ENCODE measurements at regions not wholly inside any gene's neighbourhood (a gene's known extent, or its start where the extent isn't known, plus 50 kb on each side); places are given as distances from the start of the nearest gene placed in this dataset.

DNA sequence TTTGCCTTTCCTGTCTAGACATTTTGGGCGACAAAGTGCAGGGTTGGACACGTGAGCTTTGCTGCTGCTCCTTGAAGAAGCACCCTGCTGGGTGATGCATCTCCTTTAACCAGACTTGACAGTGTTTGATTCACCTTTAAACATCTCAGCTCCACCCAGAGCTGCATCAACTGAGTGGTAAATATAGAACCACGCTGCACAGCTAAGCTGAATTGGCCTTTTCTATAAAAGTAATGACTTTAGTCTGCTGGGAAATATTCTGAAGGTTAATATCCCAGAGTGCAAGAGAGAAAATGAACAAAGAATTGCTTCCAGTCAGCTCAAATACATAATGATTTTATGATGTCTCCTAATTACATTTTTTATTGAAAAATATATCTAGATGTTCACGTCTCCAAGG is 264.3 kb upstream of the ADCY2 start:
- H3K4me3 ChIP-seq, result no peak overlapping the region
- H3K9me3 ChIP-seq, result no peaks in the 10 kb centered on the region
- ChIA-PET CTCF (interaction anchor here (0.6 kb wide), 1 partner anchor 56 kb away, joined by 3 read pairs; no protein-coding TSS in a partner anchor), POLR2A (no interaction called here)
- TF ChIP-seq, protein P1, sequence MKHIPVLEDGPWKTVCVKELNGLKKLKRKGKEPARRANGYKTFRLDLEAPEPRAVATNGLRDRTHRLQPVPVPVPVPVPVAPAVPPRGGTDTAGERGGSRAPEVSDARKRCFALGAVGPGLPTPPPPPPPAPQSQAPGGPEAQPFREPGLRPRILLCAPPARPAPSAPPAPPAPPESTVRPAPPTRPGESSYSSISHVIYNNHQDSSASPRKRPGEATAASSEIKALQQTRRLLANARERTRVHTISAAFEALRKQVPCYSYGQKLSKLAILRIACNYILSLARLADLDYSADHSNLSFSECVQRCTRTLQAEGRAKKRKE (CRISPR knock-in tag; IDR thresholded peaks at IDR 0.05; ENCODE audit: low read depth), result no peak
- TF ChIP-seq EP300 (IDR thresholded peaks at IDR 0.05), result no peak
- no peak for TF ChIP-seq SREBF2 (IDR thresholded peaks at IDR 0.05)
- no peak for TF ChIP-seq KDM5A (IDR thresholded peaks at IDR 0.05)
- no peak for TF ChIP-seq MAZ (IDR thresholded peaks at IDR 0.05; ENCODE audit: borderline replicate concordance, low read depth, low read length)
- TF ChIP-seq, protein P2, sequence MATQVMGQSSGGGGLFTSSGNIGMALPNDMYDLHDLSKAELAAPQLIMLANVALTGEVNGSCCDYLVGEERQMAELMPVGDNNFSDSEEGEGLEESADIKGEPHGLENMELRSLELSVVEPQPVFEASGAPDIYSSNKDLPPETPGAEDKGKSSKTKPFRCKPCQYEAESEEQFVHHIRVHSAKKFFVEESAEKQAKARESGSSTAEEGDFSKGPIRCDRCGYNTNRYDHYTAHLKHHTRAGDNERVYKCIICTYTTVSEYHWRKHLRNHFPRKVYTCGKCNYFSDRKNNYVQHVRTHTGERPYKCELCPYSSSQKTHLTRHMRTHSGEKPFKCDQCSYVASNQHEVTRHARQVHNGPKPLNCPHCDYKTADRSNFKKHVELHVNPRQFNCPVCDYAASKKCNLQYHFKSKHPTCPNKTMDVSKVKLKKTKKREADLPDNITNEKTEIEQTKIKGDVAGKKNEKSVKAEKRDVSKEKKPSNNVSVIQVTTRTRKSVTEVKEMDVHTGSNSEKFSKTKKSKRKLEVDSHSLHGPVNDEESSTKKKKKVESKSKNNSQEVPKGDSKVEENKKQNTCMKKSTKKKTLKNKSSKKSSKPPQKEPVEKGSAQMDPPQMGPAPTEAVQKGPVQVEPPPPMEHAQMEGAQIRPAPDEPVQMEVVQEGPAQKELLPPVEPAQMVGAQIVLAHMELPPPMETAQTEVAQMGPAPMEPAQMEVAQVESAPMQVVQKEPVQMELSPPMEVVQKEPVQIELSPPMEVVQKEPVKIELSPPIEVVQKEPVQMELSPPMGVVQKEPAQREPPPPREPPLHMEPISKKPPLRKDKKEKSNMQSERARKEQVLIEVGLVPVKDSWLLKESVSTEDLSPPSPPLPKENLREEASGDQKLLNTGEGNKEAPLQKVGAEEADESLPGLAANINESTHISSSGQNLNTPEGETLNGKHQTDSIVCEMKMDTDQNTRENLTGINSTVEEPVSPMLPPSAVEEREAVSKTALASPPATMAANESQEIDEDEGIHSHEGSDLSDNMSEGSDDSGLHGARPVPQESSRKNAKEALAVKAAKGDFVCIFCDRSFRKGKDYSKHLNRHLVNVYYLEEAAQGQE (IDR thresholded peaks at IDR 0.05), result no peak
- TF ChIP-seq ZFP36 (IDR thresholded peaks at IDR 0.05; ENCODE audit: borderline replicate concordance, partially characterized antibody), result no peak
- TF ChIP-seq HOXB5 (CRISPR knock-in tag; IDR thresholded peaks at IDR 0.05), result no peak
- H3K27ac ChIP-seq, result no peak overlapping the region
- no peak for FAIRE-seq
- no peaks in the 10 kb centered on the region for H3K4me1 ChIP-seq
- no peak for DNase-seq (ENCODE audit: low read depth in 1 of 2, low spot score in 1 of 2)
- WGBS (ENCODE audit: missing lambda C conversion rate), result 2% methylated on average over 4 of the region's 4 CpGs
- ATAC-seq, result no peak
- H3K4me2 ChIP-seq, result no peak overlapping the region

DNA sequence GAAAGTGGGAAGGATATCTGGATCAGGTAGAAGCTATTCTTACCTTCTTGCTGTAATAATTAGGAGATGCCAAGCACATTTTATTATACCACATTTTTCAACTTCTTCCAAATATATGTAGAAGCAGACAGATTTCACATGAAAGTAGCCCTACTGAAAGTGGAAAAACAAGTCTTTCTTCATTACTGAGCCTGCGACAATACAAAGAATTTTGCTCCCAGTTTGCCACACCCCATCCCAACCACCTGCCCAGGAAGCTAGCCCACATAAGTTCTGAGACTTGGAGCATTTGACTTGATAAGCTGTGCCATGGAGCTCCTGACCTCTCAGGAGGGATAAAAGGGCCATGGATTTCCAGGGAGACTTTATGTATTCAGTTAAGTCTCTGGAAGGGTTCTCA is 249.1 kb upstream of the ADCY2 start:
- DNase-seq (ENCODE audit: low read depth in 1 of 2, low spot score in 1 of 2), result no peak
- ChIA-PET POLR2A (no interaction called here), CTCF (interaction anchor here (1.0 kb wide), 1 partner anchor 381 kb away, joined by 3 read pairs; no protein-coding TSS in a partner anchor)
- Histone ChIP-seq H3K4me3 (no peak overlapping the region), H3K9me3 (no peaks in the 10 kb centered on the region), H3K4me1 (no peaks in the 10 kb centered on the region), H3K4me2 (no peak overlapping the region), H3K27ac (no peak overlapping the region)
- ATAC-seq, result no peak
- 4% methylated on average over 1 of the region's 1 CpG for WGBS (ENCODE audit: missing lambda C conversion rate)
- no peak for FAIRE-seq
- TF ChIP-seq ZFP36 (IDR thresholded peaks at IDR 0.05; ENCODE audit: borderline replicate concordance, partially characterized antibody) (no peak), ESRRA (IDR thresholded peaks at IDR 0.05; ENCODE audit: borderline replicate concordance, low read length) (no peak), TFCP2L1 (CRISPR knock-in tag; IDR thresholded peaks at IDR 0.05) (no peak), CBX2 (IDR thresholded peaks at IDR 0.05; ENCODE audit: borderline replicate concordance, low read depth) (no peak)
- TF ChIP-seq, protein P3, sequence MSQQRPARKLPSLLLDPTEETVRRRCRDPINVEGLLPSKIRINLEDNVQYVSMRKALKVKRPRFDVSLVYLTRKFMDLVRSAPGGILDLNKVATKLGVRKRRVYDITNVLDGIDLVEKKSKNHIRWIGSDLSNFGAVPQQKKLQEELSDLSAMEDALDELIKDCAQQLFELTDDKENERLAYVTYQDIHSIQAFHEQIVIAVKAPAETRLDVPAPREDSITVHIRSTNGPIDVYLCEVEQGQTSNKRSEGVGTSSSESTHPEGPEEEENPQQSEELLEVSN (IDR thresholded peaks at IDR 0.05; ENCODE audit: borderline replicate concordance, low read depth), result no peak

DNA sequence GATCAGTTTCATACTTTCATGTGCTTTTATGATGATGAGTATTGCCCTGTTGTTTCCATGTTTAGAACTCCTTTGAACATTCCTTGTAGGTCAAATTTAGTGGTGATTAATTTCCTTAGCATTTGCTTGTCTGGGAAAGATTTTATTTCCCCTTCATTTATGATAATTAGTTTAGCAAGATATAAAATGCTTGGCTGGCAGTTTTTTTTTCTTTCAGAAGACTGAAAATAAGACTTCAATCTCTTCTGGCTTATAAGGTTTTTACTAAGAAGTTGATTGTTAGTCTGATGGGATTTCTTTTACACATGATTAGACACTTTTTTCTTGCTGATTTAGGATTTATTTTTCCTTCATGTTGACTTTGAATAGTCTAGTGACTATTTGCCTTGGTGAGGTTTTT is 238.9 kb upstream of the ADCY2 start:
- DNase-seq (ENCODE audit: low read depth in 1 of 2, low spot score in 1 of 2) (no peak), FAIRE-seq (no peak), ATAC-seq (no peak)
- Histone ChIP-seq H3K27ac (no peak overlapping the region), H3K9me3 (peaks cover 4% of the 10 kb centered on the region; the same call in 2 of the 3 replicates), H3K4me2 (no peak overlapping the region), H3K4me3 (no peak overlapping the region), H3K4me1 (no peaks in the 10 kb centered on the region)
- POLR2A ChIA-PET, result no interaction called here
- CTCF ChIA-PET, result no interaction called here
- TF ChIP-seq MAFK (IDR thresholded peaks at IDR 0.05; ENCODE audit: partially characterized antibody) (peak; percentile 73), NPAS2 (CRISPR knock-in tag; IDR thresholded peaks at IDR 0.05; ENCODE audit: borderline replicate concordance) (no peak)

DNA sequence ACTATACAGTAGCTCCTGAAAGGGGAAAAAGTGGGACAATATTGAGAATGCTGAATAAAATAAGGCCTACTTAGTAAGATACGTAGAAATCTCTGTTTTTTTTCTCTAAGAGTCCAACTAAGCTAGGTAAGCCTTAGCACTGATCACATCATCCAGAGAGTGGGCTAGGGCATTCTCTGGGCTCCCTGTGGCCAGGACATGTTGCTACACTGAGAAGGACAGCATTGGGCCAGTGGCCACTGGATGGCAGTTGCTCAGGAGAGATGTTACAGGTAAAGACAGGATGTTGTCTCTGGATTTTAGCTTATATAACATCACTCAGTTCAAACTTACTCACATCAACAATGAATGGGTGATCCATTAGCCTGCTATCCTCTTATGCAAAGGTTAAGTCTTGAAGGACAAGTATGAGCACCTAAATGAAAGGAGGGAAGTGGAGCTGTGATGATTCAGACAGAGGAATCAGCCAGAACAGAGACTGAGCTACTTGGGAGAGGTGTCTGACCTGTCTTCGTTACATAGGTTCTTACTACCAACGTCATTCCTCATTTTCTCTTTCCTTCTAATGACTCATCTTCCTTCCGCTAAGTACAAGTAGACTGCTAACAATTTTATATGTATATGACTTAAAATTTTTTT is 226.6 kb upstream of the ADCY2 start:
- H3K9me3 ChIP-seq, result no peaks in the 10 kb centered on the region
- no peak for DNase-seq (ENCODE audit: low read depth in 1 of 2, low spot score in 1 of 2)
- 12% methylated on average over 4 of the region's 4 CpGs for WGBS (ENCODE audit: missing lambda C conversion rate)
- H3K27ac ChIP-seq, result no peak overlapping the region
- H3K4me3 ChIP-seq, result no peak overlapping the region
- ATAC-seq, result no peak
- no peaks in the 10 kb centered on the region for H3K4me1 ChIP-seq
- FAIRE-seq, result no peak
- H3K4me2 ChIP-seq, result no peak overlapping the region
- ChIA-PET POLR2A (no interaction called here), CTCF (no interaction called here)
- TF ChIP-seq, protein P4, sequence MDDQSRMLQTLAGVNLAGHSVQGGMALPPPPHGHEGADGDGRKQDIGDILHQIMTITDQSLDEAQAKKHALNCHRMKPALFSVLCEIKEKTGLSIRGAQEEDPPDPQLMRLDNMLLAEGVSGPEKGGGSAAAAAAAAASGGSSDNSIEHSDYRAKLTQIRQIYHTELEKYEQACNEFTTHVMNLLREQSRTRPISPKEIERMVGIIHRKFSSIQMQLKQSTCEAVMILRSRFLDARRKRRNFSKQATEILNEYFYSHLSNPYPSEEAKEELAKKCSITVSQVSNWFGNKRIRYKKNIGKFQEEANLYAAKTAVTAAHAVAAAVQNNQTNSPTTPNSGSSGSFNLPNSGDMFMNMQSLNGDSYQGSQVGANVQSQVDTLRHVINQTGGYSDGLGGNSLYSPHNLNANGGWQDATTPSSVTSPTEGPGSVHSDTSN (IDR thresholded peaks at IDR 0.05), result no peak
- no peak for TF ChIP-seq CHD4 (IDR thresholded peaks at IDR 0.05; ENCODE audit: borderline replicate concordance)
- TF ChIP-seq JUN (IDR thresholded peaks at IDR 0.05), result no peak
- no peak for TF ChIP-seq EP300 (IDR thresholded peaks at IDR 0.05)
- TF ChIP-seq NFE2L2 (conservative IDR thresholded peaks at IDR 0.05; ENCODE audit: low read length), result no peak
- no peak for TF ChIP-seq HOXB5 (CRISPR knock-in tag; IDR thresholded peaks at IDR 0.05)
- TF ChIP-seq CTCF (IDR thresholded peaks at IDR 0.05), result no peak
- TF ChIP-seq CHD2 (IDR thresholded peaks at IDR 0.05; ENCODE audit: low read length, partially characterized antibody), result no peak
- no peak for TF ChIP-seq POLR2A (IDR thresholded peaks at IDR 0.05; ENCODE audit: low read length)
- TF ChIP-seq ZNF302 (CRISPR knock-in tag; IDR thresholded peaks at IDR 0.05), result no peak
- TF ChIP-seq MAFK (IDR thresholded peaks at IDR 0.05; ENCODE audit: partially characterized antibody), result no peak
- no peak for TF ChIP-seq FOXS1 (CRISPR knock-in tag; IDR thresholded peaks at IDR 0.05)

Measured in A549 (cell line).